Astrocyte (in vitro differentiated cells and primary cell): ENCODE measurements at regions not wholly inside any gene's neighbourhood (a gene's known extent, or its start where the extent isn't known, plus 50 kb on each side); places are given as distances from the start of the nearest gene placed in this dataset.
"Not testable (repeated sequence)": the region's sequence is repeated elsewhere in the genome, so short reads cannot be mapped to it uniquely, and the experiment has no call there.

ENCODE experiments used
- DNase-seq: peaks from one replicate; pipeline ENCODE4 v3.0.0-alpha.2; 2010; ENCODE audit warnings: low read depth
- FAIRE-seq: peaks from 2 replicates; lab custom pipeline; 2011; peaks lifted over from hg19 to GRCh38; lab: Jason Lieb, UNC
- H2AFZ ChIP-seq: 2 replicates; pipeline ENCODE4 v1.6.0; 2012; ENCODE audit warnings: low read depth, low read length, inconsistent platforms
- H3K27ac ChIP-seq: 2 replicates; pipeline ENCODE4 v1.5.1; 2011; ENCODE audit warnings: low read depth, low read length, inconsistent platforms
- H3K27me3 ChIP-seq: 2 replicates; pipeline ENCODE4 v1.6.0; 2011; ENCODE audit warnings: low read length, inconsistent platforms; ENCODE audit not compliant: insufficient read depth
- H3K36me3 ChIP-seq: 2 replicates; pipeline ENCODE4 v1.5.1; 2011; ENCODE audit warnings: low read length, inconsistent platforms; ENCODE audit not compliant: insufficient read depth
- H3K4me1 ChIP-seq: 2 replicates; pipeline ENCODE4 v1.5.1; 2011; ENCODE audit warnings: low read length, inconsistent platforms; ENCODE audit not compliant: insufficient read depth
- H3K4me2 ChIP-seq: 2 replicates; pipeline ENCODE4 v1.6.0; 2012; ENCODE audit warnings: low read length, inconsistent platforms
- H3K4me3 ChIP-seq: 2 replicates; pipeline ENCODE4 v1.5.1; 2011; ENCODE audit warnings: low read depth, mild to moderate bottlenecking, low read length, inconsistent platforms; ENCODE audit not compliant: insufficient read depth
- H3K79me2 ChIP-seq: 2 replicates; pipeline ENCODE4 v1.6.0; 2012; ENCODE audit warnings: mild to moderate bottlenecking, low read length, inconsistent platforms; ENCODE audit not compliant: insufficient read depth
- H3K9ac ChIP-seq: 2 replicates; pipeline ENCODE4 v1.6.0; 2012; ENCODE audit warnings: mild to moderate bottlenecking, low read length, inconsistent platforms
- H3K9me3 ChIP-seq: 2 replicates; pipeline ENCODE4 v1.5.1; 2012; ENCODE audit warnings: low read depth, mild to moderate bottlenecking, low read length, inconsistent platforms; ENCODE audit not compliant: insufficient read depth
- H4K20me1 ChIP-seq: 2 replicates; pipeline ENCODE4 v1.6.0; 2012; ENCODE audit warnings: low read length, inconsistent platforms; ENCODE audit not compliant: insufficient read depth
- H3K27ac Mint-ChIP-seq: one replicate; pipeline ENCODE4 v1.8.0; 2021; ENCODE audit warnings: mild to moderate bottlenecking, mixed read lengths; ENCODE audit not compliant: unreplicated experiment
- H3K27me3 Mint-ChIP-seq: one replicate; pipeline ENCODE4 v1.8.0; 2021; ENCODE audit warnings: low read depth, mixed read lengths; ENCODE audit not compliant: unreplicated experiment
- H3K36me3 Mint-ChIP-seq: one replicate; pipeline ENCODE4 v1.8.0; 2021; ENCODE audit warnings: low read depth, mixed read lengths; ENCODE audit not compliant: unreplicated experiment
- H3K4me1 Mint-ChIP-seq: one replicate; pipeline ENCODE4 v1.8.0; 2021; ENCODE audit warnings: low read depth, mixed read lengths; ENCODE audit not compliant: unreplicated experiment
- H3K4me3 Mint-ChIP-seq: one replicate; pipeline ENCODE4 v1.8.0; 2021; ENCODE audit warnings: mild to moderate bottlenecking, moderate library complexity, mixed read lengths; ENCODE audit not compliant: unreplicated experiment
- H3K9me3 Mint-ChIP-seq: one replicate; pipeline ENCODE4 v1.8.0; 2021; ENCODE audit warnings: mild to moderate bottlenecking, mixed read lengths; ENCODE audit not compliant: unreplicated experiment
- EZH2 ChIP-seq: IDR thresholded peaks from 2 replicates; pipeline ENCODE4 v1.6.1; 2012; ENCODE audit warnings: mild to moderate bottlenecking, low read length, inconsistent platforms; ENCODE audit not compliant: insufficient read depth
- TF ChIP-seq, protein P1 (sequence below): IDR thresholded peaks from 2 replicates; pipeline ENCODE4 v1.5.1; 2011; ENCODE audit warnings: low read depth, mild to moderate bottlenecking, inconsistent platforms, low read length, moderate library complexity; ENCODE audit not compliant: insufficient read depth

DNA sequence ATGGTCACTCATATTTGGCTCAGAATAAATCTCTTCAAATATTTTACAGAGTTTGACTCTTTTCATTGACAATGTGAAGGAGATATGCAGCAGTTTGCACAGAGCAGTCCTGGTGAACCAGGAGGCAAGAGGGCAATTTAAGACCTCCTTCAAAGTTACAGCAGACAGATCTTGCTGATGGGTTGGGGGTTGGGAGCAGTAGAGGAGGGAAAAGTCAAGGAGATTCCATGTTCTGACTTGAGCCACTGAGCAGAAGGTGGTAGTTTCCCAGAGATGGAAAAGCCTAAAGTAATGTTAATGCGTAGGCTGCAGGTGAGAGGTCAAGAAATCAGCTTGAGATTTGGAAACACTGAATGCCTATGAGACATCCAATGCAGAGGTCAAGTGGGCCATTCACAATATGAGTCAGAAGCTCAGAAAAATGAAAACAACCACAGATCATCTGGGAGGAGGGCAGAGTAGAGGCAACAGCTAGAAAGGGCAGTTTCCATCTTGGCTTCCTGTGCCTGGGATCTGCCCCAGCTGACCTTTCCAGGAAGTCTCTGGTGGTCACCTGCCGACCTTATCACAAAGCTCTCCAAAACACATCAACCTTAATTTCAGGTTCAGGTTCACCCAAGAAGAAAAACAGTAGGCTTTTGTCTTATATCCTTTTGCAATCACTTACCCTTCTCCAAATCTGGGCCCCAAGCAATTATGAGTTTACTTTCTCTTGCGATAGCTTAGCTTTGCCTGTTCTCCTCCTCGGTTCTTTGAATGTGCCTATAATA is 197.5 kb upstream of the ARL4C start:
- H4K20me1 ChIP-seq, result no peaks in the 10 kb centered on the region
- no peak overlapping the region for H3K4me3 ChIP-seq
- peaks cover 19% of the 10 kb centered on the region for H3K4me1 ChIP-seq
- FAIRE-seq, result peak; percentile 41
- H3K27me3 ChIP-seq, result no peaks in the 10 kb centered on the region
- Mint-ChIP-seq H3K36me3 (peaks cover 28% of the 10 kb centered on the region), H3K4me3 (no peak overlapping the region), H3K4me1 (peaks cover 27% of the 10 kb centered on the region), H3K27ac (peak overlapping the region; percentile 50), H3K9me3 (peaks cover 28% of the 10 kb centered on the region), H3K27me3 (no peaks in the 10 kb centered on the region)
- peaks cover 8% of the 10 kb centered on the region for H3K9me3 ChIP-seq
- H3K79me2 ChIP-seq, result no peaks in the 10 kb centered on the region
- no peaks in the 10 kb centered on the region for H3K36me3 ChIP-seq
- no peak overlapping the region for H2AFZ ChIP-seq
- peak; percentile 86 for DNase-seq
- peak overlapping the region; percentile 18 for H3K4me2 ChIP-seq
- no peak overlapping the region for H3K27ac ChIP-seq
- no peak overlapping the region for H3K9ac ChIP-seq
- no peak for TF ChIP-seq EZH2
- TF ChIP-seq, protein P1, sequence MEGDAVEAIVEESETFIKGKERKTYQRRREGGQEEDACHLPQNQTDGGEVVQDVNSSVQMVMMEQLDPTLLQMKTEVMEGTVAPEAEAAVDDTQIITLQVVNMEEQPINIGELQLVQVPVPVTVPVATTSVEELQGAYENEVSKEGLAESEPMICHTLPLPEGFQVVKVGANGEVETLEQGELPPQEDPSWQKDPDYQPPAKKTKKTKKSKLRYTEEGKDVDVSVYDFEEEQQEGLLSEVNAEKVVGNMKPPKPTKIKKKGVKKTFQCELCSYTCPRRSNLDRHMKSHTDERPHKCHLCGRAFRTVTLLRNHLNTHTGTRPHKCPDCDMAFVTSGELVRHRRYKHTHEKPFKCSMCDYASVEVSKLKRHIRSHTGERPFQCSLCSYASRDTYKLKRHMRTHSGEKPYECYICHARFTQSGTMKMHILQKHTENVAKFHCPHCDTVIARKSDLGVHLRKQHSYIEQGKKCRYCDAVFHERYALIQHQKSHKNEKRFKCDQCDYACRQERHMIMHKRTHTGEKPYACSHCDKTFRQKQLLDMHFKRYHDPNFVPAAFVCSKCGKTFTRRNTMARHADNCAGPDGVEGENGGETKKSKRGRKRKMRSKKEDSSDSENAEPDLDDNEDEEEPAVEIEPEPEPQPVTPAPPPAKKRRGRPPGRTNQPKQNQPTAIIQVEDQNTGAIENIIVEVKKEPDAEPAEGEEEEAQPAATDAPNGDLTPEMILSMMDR, result no peak

DNA sequence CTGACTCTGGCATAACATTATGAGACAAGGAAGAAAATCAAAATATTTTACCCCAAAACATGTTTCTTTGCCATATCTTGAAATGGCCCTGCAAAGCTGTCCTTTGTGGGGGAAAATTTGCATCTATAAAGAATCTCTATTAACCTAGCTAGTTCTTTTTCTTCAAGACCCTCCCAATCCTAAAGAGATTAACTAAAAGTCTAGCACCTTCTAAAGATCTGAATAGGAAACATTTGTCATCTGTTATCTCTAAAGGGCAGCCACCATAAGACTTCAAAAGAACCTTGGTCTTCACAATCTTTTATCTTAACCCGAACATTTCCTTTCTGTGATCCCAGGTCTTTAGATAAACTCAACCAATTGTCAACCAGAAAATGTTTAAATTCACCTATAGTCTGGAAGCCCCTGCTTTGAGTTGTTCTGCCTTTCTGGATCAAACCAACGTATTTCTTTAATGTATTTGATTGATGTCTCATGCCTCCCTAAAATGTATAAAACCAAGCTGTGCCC is 196.9 kb upstream of the ARL4C start:
- H3K79me2 ChIP-seq, H3K27me3 ChIP-seq, H3K36me3 ChIP-seq, H3K9ac ChIP-seq, DNase-seq, FAIRE-seq, H3K4me3 ChIP-seq, H3K27ac ChIP-seq, H4K20me1 ChIP-seq, H3K27ac Mint-ChIP-seq, H3K9me3 ChIP-seq, H3K4me3 Mint-ChIP-seq, H2AFZ ChIP-seq, H3K27me3 Mint-ChIP-seq: not testable (repeated sequence)
- peaks cover 27% of the 10 kb centered on the region for H3K4me1 Mint-ChIP-seq
- Histone ChIP-seq H3K4me1 (peaks cover 19% of the 10 kb centered on the region), H3K4me2 (peak overlapping the region; percentile 18)
- H3K36me3 Mint-ChIP-seq, result peaks cover 24% of the 10 kb centered on the region
- H3K9me3 Mint-ChIP-seq, result peaks cover 28% of the 10 kb centered on the region

DNA sequence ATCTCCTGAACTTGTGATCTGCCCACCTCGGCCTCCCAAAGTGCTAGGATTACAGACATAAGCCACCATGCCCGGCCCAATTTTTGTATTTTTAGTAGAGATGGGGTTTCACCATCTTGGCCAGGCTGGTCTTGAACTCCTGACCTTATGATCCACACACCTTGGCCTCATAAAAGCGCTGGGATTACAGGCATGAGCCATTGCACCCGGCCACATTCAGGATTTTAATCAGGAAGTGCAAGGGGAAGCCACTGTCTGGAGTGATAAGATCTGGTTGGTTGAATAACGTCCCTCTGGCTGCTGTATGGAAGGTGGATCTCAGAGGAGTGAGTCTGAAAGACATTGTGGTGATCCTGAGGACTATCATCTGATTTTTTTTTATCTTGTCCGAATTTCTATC is 196.3 kb upstream of the ARL4C start:
- peaks cover 20% of the 10 kb centered on the region for H3K36me3 Mint-ChIP-seq
- not testable (repeated sequence) for H3K27ac Mint-ChIP-seq, H3K9ac ChIP-seq, H4K20me1 ChIP-seq, H3K27me3 Mint-ChIP-seq, H3K4me3 Mint-ChIP-seq, H3K79me2 ChIP-seq, H3K27ac ChIP-seq, H3K9me3 ChIP-seq, H3K36me3 ChIP-seq, H2AFZ ChIP-seq, FAIRE-seq, H3K4me3 ChIP-seq, H3K27me3 ChIP-seq, H3K4me2 ChIP-seq, DNase-seq
- H3K4me1 Mint-ChIP-seq, result peaks cover 27% of the 10 kb centered on the region
- H3K4me1 ChIP-seq, result peaks cover 19% of the 10 kb centered on the region
- peaks cover 25% of the 10 kb centered on the region for H3K9me3 Mint-ChIP-seq
